ENCODE measurements at regions not wholly inside any gene's neighbourhood (a gene's known extent, or its start where the extent isn't known, plus 50 kb on each side); places are given as distances from the start of the nearest gene placed in this dataset.

GRCh38 chr5:108564441-108564840, 182.5 kb upstream of the FBXL17 start:
- no peak for TF ChIP-seq EZH2 (IDR thresholded peaks at IDR 0.05; ENCODE audit: low read length, missing control alignments)
- TF ChIP-seq CTCF (conservative IDR thresholded peaks at IDR 0.05 in 1 of 2, IDR thresholded peaks at IDR 0.05 in 1 of 2; ENCODE audit: low read depth in 1 of 2, low read length in 2 of 2) = no peak

Measured in fibroblast of lung (primary cell).